ENCODE measurements at regions not wholly inside any gene's neighbourhood (a gene's known extent, or its start where the extent isn't known, plus 50 kb on each side); places are given as distances from the start of the nearest gene placed in this dataset.

DNA sequence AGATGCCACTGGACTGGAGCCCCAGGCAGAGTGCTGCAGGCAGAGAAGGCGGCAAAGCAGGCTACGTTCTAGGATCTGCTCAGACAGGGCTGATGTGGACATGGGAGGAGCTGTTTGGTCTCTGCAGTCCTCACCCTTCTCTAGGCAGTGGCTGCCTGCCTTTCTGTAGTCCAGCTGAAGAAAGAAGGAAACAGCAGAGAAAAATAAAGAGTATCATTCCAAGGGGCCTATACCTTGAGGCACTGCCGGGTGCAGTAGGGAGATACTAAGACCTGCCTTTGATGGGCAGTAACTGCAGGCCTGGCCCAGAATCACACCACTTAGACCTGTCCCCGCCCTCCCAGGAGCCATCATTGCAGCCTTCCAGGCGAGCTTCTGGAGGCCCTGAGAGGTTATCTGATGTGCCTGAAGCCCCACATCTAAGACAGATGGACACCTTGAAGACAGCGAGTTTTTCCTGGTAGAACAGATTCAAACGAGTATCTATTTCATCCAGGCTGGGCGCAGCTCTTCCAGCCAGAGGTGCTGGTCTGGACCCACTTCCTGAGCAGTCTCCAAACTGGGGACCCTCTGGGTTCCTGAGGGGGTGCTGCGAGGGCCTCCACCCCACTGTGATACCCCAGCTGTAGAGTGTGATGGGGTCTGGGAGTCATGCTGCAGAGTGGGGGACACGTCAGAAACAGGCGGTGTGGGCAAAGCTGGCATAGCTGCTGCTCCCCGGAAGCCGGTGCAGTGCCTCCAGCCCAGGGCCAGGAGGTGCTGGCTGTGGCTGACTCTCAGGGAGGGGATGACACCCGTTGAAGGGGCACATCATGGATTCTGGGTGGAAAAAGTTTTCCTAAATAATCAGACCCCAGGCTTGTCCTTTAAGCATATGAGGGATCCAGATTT is 87.3 kb upstream of the OTOS start:
- DNase-seq, result no peak

DNA sequence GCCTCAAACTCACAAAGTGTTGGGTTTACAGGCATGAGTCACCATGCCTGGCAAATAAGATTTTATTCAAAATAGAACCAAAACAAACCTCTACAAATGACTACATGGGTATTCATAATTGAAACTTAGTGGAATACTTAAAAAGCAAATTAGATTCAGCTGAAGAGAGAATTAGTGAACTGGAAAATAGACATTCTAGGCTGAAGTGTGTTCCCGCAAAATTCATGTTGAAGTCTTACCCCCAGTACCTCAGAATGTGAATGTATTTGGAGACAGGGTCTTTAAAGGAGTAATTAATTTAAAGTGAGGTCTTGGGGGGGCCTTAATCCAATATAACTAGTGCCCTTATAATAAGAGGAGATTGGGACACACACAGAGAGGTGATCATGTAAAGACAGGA is 88.5 kb upstream of the OTOS start:
- DNase-seq, result no peak

DNA sequence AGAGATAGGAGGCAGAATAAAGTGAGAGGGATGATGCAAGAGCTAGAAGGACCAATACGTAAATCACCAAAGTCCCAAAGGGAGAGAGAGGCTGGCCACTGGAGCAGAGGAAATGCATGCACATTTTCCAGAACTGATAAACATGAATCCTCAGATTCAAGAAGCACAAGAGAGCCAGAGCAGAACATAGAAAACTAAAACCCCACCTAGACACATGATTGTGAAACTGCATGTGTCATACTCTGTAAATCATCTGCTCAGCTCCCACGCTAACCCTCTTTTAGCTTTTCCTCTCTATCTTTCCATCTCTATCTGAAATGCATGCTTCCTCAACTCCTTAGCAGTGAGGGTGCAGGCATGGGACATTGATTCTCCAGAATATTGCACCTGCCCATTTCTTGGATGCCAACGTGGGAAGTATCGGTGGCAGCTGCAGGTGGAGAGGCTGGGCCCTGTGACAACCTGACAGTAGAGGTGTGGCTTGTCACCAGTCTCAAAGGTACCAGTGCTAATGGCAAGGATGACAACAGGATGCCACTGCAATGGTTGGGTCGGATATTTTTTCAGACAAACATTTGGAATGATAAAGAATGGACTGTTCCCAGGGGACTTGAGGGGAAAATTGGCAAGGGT is 89.3 kb upstream of the OTOS start:
- no peak for DNase-seq

DNA sequence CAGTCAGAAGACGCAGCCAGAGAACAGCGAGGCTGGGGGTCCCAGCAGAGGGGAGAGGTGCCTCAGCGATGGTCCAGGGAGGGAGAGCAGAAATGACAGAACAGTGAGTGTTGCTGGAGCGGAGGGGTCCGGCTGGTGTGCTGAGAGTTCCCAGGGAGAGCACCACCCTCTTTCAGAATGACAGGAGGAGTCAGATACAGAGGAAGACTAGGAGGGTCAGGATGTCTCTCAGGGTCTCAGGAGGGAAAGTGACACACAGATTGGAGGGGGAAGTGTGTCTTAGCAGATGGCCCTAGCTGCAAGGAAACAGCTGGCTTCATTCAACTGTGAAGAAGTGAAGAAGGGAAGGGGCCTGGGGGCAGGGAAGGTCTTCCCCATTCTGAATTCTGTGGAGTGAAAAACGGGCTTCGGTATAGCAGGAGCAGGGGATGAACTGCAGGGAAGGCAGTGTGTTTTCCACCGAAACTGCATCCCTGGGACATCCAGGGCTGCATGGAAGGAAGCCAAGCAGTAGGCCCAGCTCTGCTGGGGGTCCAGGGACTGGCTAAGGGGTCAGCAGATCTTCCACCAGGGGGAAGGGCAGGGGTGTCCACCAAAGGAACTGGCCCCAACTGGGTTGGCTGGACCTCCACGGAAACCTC is 90.0 kb upstream of the OTOS start:
- no peak for DNase-seq

DNA sequence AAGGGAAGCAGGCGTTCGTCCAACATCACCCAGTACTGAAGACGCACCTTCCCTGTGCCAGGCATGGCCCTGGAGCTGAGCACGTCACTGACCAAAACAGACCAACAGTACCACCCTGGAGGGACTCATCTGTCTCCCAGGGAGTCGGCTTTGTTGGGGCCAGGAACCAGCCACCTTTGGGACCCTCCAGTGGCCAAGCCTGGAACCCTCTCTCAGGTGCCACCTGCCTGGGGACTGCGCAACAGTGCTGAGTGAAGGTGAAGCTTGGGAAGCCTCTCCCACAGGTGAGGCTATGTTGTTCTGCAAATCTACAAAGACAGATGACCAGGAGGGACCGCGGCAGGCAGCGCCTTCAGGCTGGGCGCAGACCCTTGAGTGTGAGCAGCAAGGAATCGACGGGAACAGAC is 91.4 kb upstream of the OTOS start:
- no peak for DNase-seq

DNA sequence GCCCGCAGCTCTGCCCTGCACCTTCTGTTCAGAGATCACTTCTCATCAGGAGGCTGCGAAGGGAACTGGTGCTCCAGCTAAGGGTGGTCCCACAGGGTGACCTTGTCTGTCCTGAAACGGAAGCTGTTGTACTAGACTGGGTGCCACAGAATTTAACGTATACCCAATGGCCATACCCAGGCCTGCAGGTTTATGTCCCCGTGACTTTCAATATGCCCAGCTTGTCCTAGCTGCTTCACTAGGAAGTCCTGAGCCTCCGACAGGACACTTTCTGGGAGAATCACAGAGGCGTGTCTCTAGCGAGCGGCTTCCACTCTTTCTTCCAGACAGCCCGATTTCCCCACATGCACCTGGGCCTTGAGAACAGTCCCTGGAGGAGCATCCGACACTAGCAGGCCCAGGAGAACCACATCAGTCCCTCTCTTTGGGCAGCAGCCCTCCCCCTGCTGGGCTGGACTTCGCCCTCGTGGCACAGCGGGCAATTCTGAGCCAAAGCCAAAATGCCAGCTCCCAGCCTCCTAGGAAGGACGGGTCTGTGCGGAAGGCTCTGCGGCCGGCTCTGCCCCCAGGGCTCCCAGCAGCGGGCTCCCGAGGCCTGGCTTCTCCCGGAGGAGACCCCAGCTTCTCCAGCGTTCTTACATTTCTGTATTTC is 91.9 kb upstream of the OTOS start:
- DNase-seq, result no peak

DNA sequence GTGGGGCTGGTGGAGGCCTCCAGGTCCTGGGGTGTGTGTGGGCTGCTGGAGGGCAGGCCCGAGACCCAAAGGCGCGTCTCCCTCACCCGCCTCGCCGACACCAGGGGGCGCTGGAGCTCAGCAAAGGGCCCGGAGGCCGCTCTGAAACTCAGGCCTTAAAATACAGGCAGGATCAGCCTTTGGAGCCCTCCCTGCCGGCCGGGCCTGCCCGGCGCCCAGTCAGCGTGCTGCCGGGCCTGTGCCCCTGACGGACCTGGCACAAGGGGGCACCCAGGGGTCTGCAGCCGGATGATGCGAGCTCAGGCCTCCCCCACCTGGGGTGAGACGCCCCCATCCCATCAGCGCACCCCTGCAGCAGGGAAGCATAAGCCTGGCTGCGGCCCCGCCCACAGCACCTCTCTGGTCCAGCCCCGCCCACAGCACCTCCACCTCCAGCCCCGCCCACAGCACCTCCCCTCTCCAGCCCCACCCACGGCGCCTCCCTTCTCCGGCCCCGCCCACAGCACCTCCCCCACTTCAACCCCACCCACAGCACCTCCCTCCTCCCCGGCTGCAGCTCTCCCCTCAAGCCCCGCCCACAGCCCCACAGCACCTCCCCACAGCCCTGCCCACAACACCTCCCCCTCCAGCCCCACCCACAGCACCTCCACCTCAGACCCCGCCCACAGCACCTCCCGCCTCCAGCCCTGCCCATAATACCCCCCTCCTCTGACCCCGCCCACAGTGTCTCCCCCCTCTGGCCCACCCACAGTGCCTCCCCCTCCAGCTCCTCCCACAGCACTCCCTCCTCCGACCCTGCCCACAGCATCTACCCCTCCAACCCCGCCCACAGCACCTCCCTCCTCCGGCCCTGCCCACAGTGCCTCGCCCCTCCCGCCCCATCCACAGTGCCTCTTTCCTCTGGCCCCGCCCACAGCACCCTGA is 92.8 kb upstream of the OTOS start:
- DNase-seq, result no peak

DNA sequence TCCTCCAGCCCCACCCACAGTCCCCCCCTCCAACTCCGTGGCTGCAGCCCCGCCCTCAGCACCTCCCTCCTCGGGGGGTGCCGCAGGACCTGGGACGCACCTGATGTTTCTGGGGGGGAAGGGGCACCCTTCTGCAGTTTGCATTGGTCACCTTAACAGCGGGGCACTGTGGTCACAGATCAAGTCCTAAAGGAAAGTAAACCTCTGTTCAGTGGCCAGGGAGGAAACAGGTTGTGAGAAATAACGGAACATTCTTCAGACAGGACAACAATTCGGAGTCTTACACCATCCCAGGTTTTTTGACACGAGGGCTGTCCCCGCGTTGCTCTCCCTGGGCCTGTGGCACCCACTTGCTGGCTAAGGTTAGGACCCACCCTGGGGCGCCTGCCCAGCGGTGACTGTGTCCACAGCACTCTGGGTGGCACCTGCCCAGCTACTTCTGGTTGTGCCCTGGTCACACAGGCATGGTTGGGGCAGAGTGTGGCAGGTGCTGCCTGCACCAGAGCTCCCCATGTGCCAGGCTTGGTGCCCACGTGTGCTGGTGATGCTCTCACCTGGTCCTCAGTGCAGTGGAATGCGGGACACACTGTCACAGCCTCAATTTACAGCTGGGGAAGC is 93.5 kb upstream of the OTOS start:
- DNase-seq, result no peak

DNA sequence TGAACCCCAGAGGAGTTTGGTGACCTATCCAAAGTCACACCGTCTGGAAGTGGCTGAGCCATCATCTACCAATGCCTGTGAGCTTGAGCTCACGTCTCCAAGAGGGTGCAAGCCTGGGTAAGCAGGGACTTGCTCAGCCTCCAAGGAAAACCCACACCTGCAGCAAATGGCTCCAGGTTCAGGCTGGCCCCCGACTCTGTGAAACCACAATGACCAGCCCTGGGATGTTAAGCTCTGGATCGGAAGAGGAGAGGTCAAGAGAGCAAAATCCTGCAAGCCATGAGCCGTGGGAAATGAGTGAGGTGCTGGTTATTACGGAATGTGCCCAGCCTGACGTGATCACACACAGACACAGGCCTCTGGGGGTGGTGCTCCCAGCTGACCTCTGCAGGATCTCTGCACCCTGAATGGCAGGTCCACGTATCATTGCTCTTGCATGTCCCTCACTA is 94.1 kb upstream of the OTOS start:
- DNase-seq, result no peak

DNA sequence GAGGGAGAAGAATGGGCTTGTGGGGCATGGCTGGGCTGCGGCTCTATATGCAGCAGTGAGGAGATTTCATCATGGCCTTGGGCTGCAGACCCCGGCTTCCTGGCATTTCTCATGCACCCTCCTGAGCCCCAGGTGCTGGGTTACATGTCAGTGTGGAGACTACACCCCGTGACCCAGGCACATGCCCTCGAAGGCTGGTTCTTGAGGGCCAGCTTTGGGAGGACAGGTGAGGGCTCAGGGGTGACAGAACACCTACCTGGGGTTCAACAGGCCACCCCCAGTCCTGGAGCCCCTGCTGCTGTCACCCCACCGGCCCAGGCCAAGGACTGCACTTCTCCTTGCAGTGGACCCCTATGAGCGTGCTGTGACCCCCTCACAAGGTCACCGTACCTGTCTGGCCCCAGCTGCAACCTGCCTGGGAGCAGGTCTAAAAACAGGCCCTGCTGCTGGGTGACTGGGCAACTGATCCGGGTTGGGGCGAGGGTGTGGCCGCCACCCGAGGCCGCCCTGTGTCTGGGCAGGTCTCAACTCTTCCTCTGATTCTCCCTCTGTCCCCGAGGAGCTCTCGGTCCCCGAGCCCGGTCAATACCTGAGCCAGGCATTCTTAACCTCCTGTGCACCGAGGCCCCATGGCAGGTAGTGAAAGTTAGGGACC is 94.8 kb upstream of the OTOS start:
- no peak for DNase-seq

DNA sequence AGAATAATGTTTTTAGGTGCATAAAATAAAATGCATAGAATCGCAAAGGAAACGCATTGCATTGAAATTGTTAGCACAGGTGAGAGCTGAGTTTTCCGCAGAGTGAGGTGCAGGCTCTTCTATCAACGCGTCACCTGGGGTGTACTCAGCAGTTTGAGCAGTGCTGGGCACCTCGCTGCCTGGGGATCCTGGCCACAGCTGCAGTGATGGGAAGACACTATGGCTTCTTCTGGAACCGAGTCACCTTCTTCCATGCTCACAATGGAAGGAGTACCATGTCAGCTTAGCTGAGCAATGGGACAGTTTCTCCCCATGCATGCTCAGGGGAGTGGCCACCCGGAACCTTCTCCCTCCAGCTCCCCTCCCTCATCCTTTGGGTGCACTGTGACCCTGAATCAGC is 95.4 kb upstream of the OTOS start:
- no peak for DNase-seq

DNA sequence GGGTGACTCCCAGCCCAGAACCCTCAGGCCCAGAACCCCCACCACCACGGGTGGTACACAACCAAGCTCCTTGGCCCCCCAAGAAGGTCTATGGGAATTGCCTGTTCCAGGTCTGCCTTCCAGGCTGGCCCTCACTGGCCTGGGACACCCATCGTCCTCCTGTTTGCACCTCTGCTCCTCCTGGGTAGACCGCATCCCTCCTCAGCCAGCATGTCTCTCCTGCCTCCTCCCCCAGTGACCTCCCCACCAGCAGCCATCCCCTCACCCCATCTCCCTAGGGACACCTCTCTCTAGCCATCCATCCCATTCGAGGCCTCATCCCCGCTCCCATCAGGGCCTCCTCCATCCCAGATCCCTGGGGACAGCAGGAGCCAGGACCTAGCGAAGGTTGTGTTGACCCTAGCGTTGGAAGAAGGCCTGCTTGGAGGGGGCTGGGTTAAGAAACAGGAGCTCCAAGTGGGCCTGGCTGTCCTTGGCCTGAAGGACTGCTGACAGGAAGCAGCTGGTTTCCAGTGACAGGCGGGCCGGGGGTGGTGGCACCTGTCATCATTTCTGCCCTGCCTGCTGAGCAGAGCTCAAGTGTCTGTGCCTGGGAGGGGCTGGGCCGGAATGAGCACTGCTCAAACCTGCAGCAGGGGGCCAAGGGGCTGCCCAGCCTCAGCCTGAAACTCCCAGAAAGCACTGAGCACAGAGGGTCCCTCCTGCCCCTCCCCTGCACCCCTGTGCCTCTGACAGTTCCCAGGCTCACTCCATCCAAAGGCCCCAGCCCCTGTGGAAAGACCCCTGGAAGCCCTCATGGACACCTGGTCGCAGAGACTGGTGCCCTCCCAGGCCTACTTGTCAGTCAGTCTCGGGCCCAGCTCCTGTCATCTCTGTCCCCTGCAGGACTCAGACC is 96.0 kb upstream of the OTOS start:
- DNase-seq, result no peak

DNA sequence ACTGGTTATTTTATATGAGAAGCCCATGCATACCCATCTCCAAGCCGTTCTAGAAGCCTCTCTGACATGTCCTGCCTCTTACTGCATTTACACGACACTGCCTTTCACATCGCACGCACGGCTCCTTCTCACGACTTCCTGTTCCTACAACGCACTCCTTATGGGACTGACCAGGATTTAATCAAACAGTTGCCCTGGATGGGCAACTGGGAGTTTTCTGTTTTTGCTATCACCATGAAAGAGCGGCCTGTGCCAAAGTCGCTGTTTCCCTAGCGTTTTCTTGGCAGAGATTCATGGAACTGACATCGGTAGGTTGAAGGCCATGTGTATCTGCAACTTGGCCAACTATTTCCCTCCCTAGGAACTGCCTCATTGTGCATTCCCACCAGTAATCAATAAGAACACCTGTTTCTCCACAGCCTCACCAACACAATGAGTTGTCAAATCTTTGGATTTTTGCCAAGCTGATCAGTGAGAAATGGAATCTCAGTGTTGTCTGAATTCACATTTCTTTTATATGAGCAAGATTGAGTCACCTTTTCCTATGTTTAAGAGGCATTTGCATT is 97.2 kb upstream of the OTOS start:
- no peak for DNase-seq

DNA sequence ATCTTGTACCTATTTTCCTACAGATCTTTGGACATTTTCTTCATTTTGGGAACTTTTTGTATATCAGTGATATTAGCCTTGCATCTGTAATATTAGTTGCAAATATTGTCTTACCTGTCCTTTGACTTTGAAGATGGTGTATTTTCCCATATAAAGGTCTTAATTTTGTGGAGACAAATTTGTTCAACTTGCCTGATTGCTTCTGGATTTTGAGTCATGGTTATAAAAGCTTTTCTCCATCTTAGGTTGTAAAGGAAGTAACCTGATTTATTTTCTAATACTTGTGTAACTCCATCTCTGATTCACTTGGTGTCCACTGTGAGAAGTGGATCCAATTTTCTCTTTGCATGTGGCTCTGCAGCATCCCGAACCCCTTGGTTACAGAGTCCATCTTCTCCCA is 97.7 kb upstream of the OTOS start:
- DNase-seq, result no peak

DNA sequence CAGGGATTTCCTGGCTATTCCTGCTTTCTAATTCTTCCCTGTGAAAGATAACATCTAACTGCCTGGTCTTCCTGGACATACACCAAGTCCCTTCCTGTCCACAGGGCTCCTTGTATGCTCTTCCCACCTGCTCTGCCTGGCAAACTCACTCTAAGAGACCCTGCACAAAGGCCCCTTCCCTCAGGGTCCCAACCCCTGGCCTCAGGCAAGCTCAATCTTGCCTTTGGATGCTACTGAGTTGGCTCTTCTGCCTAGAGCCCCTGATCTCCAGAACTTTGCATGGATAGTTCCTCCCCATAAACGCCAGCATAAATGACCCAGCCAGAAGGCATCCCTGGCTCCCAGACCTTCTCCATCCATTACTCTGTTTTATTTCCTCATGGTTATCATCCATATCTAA is 98.3 kb upstream of the OTOS start:
- DNase-seq, result no peak

DNA sequence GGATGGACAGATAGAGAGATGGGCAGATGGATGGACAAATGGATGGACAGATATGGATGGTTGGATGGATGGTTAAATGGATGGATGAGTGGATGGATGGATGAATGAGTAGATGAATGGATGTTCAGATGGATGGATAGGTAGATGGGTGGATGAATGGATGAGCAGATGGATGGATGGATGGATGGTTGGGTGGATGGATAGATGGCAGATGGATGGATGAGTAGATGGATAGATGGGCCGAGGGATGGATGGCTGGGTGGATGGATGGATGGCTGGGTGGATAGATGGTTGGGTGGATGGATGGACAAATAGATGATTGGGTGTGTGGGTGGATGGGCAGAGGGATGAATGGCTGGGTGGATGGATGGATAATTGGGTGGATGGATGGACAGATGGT is 98.9 kb upstream of the OTOS start:
- DNase-seq, result no peak

DNA sequence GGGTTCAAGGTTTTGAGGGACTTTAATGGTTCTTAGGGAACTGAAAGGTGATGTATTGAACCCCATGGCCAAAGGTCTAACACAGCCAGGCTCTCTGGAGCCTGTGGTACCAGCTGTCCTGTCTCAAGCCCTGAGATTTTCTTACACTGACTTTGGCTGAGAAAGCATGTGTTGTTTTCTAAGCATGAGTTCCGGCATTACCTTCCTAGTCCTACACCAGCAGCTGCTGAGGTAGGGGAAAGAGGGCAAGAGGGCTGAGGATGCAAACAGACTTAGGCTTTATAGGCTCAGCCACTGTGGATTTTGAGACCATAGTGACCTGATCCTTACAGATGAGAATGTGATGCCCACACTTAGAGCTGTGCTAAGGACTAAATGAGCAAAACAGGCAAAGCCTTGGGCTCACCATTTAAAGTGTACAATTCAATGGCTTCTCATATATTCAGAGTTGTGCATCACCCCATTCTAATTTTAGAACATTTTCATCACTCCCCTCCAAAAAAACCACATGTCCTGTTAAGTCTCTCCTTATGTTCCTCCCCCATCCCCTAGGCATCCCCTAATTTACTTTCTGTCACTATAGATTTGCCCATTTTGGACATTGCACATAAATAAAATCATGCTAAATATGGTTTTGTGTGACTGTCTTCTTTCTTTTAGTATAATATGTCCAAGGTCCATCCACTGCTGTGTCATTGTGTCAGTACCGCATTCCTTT is 99.7 kb upstream of the OTOS start:
- no peak for DNase-seq

DNA sequence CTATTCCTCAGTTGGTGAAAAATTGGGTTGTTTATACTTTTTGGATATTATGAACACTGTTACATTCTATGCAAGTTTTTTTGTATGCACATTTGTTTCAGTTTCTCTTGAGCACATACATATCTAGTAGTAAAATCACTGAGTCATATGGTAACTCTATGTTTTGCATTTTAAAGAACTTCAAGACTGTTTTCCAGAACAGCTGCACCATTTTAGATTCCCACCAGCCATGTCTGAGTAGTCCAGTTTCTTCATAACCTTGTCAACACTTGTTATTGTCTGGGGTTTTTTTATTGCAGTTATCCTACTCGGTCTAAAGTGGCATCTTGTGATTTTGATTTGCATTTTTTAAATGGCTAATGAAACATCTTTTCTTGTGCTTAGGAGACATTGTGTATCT is 100.3 kb upstream of the OTOS start:
- DNase-seq, result no peak

DNA sequence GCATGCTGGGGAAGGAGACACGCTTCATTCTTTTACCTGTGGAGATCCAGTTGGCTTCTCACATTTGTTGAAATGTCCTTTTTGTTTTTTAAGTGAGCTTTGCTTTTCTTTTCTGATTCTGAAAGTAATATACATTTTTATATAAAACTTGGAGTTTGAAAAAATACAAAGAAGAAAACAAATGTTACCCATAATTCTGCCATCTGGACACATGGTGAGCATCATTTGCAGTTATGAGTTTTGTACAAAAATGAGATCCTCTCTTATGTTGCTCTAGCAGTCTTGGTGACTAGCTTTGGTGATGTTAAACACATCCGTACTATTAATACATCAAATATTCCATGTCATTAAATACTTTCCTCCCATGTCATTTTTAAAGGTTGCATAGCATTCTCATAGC is 101.1 kb upstream of the OTOS start:
- no peak for DNase-seq
